ENCODE measurements at regions not wholly inside any gene's neighbourhood (a gene's known extent, or its start where the extent isn't known, plus 50 kb on each side); places are given as distances from the start of the nearest gene placed in this dataset.

DNA sequence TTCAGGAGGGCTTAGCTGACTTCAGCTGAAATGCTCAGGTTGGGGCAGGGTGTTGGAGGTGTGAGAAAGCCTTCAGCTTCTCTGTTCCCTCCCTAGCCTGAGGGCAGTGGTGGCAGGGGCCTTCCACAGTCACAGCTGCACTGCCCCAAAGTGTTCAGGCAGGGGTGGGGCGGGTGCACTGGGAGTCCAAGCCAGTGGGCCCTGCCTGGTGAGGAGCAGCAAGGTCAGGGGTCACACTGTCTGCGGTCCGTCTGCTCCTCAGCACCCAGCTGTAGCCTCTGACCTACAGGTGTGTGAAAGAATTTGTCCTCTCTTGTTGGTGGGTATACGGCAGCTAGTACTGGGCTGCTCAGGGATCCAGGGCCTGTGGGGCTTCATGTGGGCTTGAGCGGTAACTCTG is 490.4 kb upstream of the NCAM2 start:
- TF ChIP-seq, protein P1, sequence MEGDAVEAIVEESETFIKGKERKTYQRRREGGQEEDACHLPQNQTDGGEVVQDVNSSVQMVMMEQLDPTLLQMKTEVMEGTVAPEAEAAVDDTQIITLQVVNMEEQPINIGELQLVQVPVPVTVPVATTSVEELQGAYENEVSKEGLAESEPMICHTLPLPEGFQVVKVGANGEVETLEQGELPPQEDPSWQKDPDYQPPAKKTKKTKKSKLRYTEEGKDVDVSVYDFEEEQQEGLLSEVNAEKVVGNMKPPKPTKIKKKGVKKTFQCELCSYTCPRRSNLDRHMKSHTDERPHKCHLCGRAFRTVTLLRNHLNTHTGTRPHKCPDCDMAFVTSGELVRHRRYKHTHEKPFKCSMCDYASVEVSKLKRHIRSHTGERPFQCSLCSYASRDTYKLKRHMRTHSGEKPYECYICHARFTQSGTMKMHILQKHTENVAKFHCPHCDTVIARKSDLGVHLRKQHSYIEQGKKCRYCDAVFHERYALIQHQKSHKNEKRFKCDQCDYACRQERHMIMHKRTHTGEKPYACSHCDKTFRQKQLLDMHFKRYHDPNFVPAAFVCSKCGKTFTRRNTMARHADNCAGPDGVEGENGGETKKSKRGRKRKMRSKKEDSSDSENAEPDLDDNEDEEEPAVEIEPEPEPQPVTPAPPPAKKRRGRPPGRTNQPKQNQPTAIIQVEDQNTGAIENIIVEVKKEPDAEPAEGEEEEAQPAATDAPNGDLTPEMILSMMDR (IDR thresholded peaks at IDR 0.05): no peak
- TF ChIP-seq POLR2AphosphoS5 (IDR thresholded peaks at IDR 0.05) (no peak), POLR2A (IDR thresholded peaks at IDR 0.05) (no peak)
